Motor neuron (in vitro differentiated cells): ENCODE measurements at regions not wholly inside any gene's neighbourhood (a gene's known extent, or its start where the extent isn't known, plus 50 kb on each side); places are given as distances from the start of the nearest gene placed in this dataset.
"Not testable (repeated sequence)": the region's sequence is repeated elsewhere in the genome, so short reads cannot be mapped to it uniquely, and the experiment has no call there.

Experiments used
- ATAC-seq, 8 experiments: fragments of 200-7000 bp; cut with Tn5 transposase; replicated peaks in 6 of 8; 2 replicates each; pipeline ENCODE4 v1.8.0; 2021; ENCODE audit warnings: mild to moderate bottlenecking in 8 of 8, moderate library complexity in 8 of 8
- H3K27ac ChIP-seq, 2 donors: fragments of 250-450 bp; sonication (Bioruptor Pico); 2 replicates each; pipeline ENCODE4 v1.9.0; 2021; ENCODE audit warnings: antibody characterized with exemption in 2 of 2, mild to moderate bottlenecking in 2 of 2, moderate library complexity in 1 of 2
- H3K4me1 ChIP-seq, 2 donors: fragments of 250-450 bp; sonication (Bioruptor Pico); replicated peaks in 1 of 2; 2 replicates each; pipeline ENCODE4 v1.6.1; 2021; ENCODE audit warnings: antibody characterized with exemption in 2 of 2, mild to moderate bottlenecking in 2 of 2, moderate library complexity in 1 of 2
- H3K4me3 ChIP-seq, 5 donors: fragments of 250-450 bp; sonication (Bioruptor Pico); 2 replicates each; pipeline ENCODE4 v1.9.0; 2021; ENCODE audit warnings: antibody characterized with exemption in 5 of 5, mild to moderate bottlenecking in 5 of 5, moderate library complexity in 4 of 5
- WGBS, 10 experiments: fragments of 450-650 bp; shearing (Covaris generic); methylation state at CpG; one replicate each; pipeline ENCODE4 v1.0.0; 2022; 5-methylcytosine and 5-hydroxymethylcytosine counted together
- in situ Hi-C, 9 experiments: fragments of 400-800 bp; cut with MboI; loops; one replicate each; pipeline ENCODE4 v1.15.0; 2021; ENCODE audit warnings: low sequenced_read_pairs in 9 of 9, low pct_unique_long_range_greater_than_20kb in 2 of 9; ENCODE audit not compliant: unreplicated experiment in 9 of 9

DNA sequence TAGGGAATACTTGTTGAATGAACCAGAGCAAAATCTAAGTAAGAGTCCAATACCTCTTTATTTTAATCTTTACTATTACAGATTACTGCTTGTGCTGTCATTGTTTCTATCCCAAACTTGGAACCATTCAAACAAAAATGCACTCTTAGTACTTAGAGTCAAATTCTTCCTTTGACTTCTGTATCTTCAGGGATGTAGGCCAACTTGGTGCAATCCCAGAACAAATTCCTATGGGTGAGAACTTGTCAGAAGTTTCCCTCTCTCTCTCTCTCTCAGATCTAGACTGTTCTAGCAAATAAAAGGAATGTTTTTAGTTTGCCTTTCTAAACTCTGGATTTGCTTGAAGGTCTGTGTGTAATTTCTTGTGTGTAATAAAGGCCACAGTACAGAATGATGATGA, 329.0 kb upstream of the TMTC4 start:
- no peak for ATAC-seq
- Histone ChIP-seq H3K27ac (no peak overlapping the region), H3K4me3 (no peak overlapping the region), H3K4me1 (no peaks in the 10 kb centered on the region)
- in situ Hi-C loops = no loop called here

DNA sequence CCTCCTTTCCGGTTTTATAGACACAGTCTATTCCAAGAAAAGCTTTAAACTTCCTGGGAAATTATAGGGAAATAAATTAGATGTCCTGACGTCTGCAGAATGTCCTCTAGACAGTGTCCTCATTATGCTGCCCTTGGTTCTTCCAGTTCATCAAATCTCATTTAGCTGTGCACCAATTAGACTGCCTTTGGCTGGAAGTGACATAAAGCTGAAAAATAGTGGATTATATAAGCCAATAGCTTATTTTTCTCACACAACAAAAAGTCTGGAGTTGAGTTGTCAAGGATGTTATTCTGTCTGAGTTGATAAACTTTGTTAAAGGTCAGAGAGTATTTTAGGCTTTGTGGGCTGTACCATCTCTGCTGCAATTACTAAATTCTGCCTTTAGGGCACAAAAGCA, 314.8 kb upstream of the TMTC4 start:
- Histone ChIP-seq H3K4me3 (no peak overlapping the region), H3K4me1 (no peaks in the 10 kb centered on the region), H3K27ac (no peak overlapping the region)
- peak in 4 of 8 experiments; percentile 52 to 88 (median 74) for ATAC-seq
- WGBS, 10 experiments = 0 to 47% (median 0%) methylated on average over 1 to 2 of the region's 2 CpGs; no CpG with 5 or more reads in 1 of the 10 experiments
- in situ Hi-C loops = no loop called here

DNA sequence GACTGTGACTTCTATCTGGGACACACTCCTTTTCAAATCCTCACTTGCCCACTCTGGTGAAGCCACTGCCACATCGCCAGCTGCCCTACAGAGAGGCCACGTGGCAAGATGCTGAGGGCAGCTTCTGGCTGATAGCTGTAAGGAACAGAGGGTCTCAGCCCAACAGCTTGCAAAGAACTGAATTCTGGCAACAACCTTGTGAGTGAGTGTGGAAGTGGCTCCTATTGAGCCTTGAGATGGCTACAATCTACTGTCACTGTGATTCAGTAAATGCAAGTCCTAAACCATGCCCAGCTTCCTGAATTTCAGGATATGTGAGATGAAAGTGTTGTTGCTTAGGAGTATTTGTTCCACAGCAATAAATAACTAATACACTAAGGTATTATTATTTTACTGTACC, 314.3 kb upstream of the TMTC4 start:
- in situ Hi-C loops = no loop called here
- 40 to 93% (median 86%) methylated on average over 1 to 2 of the region's 2 CpGs; no CpG with 5 or more reads in 7 of the 10 experiments for WGBS, 10 experiments
- no peak for ATAC-seq
- Histone ChIP-seq H3K4me3 (no peak overlapping the region), H3K27ac (no peak overlapping the region), H3K4me1 (peaks cover 0 to 3% of the 10 kb centered on the region in 2 donors)

DNA sequence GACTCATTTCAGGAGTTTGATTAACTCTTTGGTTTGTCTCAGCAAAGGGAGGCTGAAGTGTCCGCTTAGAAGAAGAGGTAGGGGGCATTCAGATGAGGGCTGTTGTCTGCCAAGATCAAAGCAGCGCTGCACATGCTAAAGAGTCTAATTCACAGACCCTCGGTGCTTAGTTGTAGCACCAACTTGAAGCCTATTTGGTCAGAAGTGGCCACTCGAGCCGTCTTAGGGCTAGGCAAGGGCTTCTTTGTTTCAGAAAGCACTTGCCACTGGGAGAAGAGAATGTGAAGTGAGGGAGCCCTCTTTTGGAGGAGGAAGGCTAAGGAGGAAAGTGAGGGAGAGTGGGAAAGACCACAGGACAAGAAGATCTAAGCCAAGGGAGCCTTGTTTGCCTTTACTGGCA, 313.4 kb upstream of the TMTC4 start:
- 0 to 50% (median 15%) methylated on average over 1 to 5 of the region's 5 CpGs; no CpG with 5 or more reads in 2 of the 10 experiments for WGBS, 10 experiments
- no peak overlapping the region for H3K4me3 ChIP-seq
- no peak overlapping the region for H3K27ac ChIP-seq
- in situ Hi-C loops = no loop called here
- H3K4me1 ChIP-seq = peaks cover 0 to 5% of the 10 kb centered on the region in 2 donors
- ATAC-seq = peak in 3 of 8 experiments; percentile 20 to 47 (median 28)

DNA sequence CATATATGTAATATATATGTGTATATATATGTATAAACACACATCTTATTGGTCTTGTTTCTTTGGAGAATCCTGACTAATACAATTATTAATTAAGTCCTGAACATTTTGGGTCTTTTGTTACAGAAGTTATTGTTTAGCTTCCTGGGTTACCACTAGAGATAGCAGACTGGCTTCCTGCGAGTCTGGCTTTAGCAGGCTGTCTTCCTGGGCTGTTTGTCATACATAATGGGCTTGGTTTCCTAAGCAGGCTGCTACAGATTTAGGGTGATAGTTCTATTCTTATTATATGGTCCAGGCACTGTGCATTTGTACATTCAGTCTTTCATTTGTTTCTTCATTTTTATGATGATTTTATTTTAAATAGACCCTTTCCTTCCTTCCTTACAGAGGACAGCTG, 312.0 kb upstream of the TMTC4 start:
- no peak for ATAC-seq
- WGBS, 10 experiments = 0 to 100% (median 80%) methylated on average over 1 of the region's 1 CpG; no CpG with 5 or more reads in 5 of the 10 experiments
- in situ Hi-C loops = no loop called here
- H3K4me1 ChIP-seq = peaks cover 0 to 5% of the 10 kb centered on the region in 2 donors
- H3K4me3 ChIP-seq = no peak overlapping the region
- no peak overlapping the region for H3K27ac ChIP-seq

DNA sequence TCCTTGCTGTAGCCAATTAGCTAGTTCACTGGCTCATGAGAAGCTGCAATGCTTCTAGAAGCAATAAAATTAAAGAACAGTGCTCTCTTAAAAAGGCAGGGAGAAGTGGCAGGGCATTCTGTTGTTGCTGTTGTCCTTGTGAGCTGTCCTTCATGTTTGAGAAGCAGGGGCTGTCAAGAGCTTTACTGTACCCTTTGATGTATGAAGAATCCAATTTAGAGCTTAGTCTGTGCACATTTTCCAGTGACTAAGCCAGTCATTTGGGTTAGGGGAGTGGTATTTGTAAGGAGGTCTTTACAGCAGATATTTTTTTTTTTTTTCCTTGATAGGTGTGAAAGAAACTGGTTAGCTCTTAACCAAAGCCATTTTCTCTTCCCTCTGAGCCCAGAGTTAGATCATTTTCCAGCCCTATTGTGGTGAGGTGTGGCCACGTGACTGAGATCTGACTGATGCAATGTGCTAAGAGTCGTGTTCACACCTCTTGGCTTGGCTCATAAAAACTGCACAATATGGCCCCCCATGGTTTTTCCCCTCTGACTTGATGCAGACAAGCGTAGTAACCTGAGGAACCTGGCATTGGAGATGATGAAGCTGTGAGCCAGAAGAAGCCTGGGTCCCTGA, 309.6 kb upstream of the TMTC4 start:
- ATAC-seq = peak in 3 of 8 experiments; percentile 34 to 54 (median 36)
- in situ Hi-C loops = no loop called here
- 0 to 91% (median 20%) methylated on average over 1 to 3 of the region's 3 CpGs; no CpG with 5 or more reads in 3 of the 10 experiments for WGBS, 10 experiments
- peaks cover 0 to 5% of the 10 kb centered on the region in 2 donors for H3K4me1 ChIP-seq
- no peak overlapping the region for H3K27ac ChIP-seq
- H3K4me3 ChIP-seq = no peak overlapping the region

DNA sequence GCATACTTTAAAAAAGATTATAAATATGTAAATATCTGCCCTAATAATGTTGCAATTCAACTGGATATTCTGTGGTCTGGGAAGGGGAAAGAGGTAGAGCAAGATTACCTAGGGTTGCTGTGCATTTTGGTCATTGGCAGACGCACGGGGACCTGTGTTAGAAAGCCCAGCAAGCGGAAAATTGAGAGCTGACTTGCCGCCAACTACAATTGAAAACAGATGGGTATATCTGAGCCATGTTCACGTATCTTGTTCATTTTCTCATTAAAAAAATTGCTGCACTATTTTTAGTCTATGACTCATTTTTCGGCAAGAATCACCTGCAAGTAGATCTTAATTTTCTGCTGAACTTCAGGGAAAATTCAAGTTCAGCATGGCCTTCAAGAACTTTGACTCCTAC, 308.5 kb upstream of the TMTC4 start:
- no peak for ATAC-seq
- WGBS, 10 experiments = 3 to 94% (median 88%) methylated on average over 1 to 6 of the region's 6 CpGs; no CpG with 5 or more reads in 1 of the 10 experiments
- Histone ChIP-seq H3K27ac (no peak overlapping the region), H3K4me3 (no peak overlapping the region), H3K4me1 (peaks cover 0 to 5% of the 10 kb centered on the region in 2 donors)
- in situ Hi-C loops = no loop called here

DNA sequence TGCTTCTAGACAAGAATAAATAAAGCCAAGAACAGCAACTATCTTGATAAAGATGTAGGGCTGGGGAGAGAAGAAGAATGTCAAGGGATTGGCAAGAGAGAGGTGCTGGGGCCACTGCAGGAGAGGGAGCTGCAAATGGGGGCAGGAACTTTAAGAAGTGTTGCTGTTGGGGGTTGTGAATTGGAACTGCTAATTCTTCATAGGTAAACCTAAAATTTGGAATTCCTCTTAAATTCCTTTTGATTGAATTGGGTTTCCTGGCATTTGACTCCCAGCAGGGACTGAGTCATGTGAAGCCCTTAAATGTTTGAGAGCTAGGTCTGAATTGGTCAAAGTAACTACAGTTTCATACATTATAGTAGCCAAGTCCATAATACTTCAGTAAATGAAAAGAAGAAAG, 305.6 kb upstream of the TMTC4 start:
- H3K4me3 ChIP-seq = no peak overlapping the region
- peaks cover 0 to 5% of the 10 kb centered on the region in 2 donors for H3K4me1 ChIP-seq
- H3K27ac ChIP-seq = no peak overlapping the region
- in situ Hi-C loops = no loop called here
- no peak for ATAC-seq

DNA sequence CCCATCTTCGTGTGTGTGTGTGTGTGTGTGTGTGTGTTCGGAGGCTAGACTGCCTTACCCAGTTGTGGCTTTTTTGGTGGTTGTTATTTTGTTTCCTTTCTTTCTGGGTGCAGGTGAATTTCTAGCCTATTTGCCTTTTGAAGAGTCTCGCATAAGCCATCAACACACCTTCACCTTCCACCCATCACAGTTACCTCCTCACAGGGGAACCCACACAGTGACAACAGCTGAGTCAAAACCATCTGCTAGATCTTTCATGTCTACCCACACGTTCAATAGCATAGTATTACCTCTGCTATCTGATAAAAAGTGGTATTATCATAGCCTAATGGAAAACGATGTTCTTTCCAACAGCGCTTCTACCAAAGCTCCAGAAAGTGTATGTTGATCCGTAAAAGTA, 303.2 kb upstream of the TMTC4 start:
- ATAC-seq = no peak
- Histone ChIP-seq H3K4me1 (no peaks in the 10 kb centered on the region), H3K4me3 (no peak overlapping the region), H3K27ac (no peak overlapping the region)
- in situ Hi-C loops = no loop called here
- WGBS, 10 experiments = 40 to 95% (median 64%) methylated on average over 3 to 7 of the region's 7 CpGs; no CpG with 5 or more reads in 4 of the 10 experiments

DNA sequence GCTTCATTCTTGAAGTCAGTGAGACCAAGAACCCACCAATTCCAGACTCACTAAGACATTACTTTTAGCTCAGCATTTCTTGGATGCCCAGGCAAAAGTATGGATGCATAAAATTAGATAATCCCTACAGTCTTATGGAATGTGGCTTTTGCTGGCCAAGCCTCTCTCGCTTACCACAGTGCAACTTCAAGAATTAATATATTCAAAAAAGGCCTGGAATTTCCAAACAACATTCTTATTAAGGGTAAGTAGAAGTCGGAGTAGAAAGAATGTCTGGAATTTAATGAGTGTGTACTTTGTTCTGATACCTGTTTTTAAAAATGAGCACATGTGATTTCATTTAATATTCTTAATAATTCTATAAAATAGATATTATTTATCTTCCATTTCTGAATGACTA, 302.4 kb upstream of the TMTC4 start:
- H3K4me1 ChIP-seq = no peaks in the 10 kb centered on the region
- in situ Hi-C loops = no loop called here
- WGBS, 10 experiments = 14 to 100% (median 88%) methylated on average over 1 to 2 of the region's 2 CpGs; no CpG with 5 or more reads in 2 of the 10 experiments
- no peak overlapping the region for H3K27ac ChIP-seq
- no peak overlapping the region for H3K4me3 ChIP-seq
- ATAC-seq = no peak

DNA sequence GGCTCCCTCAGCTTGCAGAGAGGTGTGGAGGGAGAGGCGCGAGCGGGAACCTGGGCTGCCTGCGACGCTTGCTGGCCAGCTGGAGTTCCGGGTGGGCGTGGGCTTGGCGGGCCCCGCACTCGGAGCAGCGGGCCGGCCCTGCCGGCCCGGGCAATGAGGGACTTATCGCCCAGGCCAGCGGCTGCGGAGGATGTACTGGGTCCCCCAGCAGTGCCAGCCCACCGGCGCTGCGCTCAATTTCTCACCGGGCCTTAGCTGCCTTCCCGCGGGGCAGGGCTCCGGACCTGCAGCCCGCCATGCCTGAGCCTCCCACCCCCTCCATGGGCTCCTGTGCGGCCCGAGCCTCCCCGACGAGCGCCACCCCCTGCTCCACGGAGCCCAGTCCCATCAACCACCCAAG, 301.1 kb upstream of the TMTC4 start:
- no CpG with 5 or more reads among the region's 31 CpGs for WGBS, 10 experiments
- H3K4me1 ChIP-seq, ATAC-seq, in situ Hi-C loops, H3K27ac ChIP-seq, H3K4me3 ChIP-seq: not testable (repeated sequence)

DNA sequence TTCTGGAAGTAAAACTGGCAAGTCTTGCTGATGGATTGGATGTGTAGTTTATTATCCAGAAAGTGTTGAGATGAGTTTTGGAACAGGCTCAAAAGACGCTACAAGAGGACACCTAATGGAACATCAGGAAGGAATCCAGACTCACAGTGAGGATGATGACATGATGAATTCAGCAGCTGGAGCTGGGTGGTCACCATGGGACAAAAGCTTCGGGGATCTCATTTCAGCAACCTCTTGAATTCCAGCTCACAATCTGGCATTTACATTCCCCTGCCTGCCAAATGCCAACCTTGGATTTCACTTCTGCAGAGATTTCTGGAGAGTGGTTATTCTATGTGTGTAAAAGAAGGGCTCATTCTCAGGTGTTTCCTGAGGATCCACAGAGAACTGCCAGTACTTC, 288.0 kb upstream of the TMTC4 start:
- no peak overlapping the region for H3K27ac ChIP-seq
- WGBS, 10 experiments = 6 to 100% (median 40%) methylated on average over 1 to 2 of the region's 2 CpGs; no CpG with 5 or more reads in 6 of the 10 experiments
- peaks cover 0 to 3% of the 10 kb centered on the region in 2 donors for H3K4me1 ChIP-seq
- in situ Hi-C loops = no loop called here
- ATAC-seq = no peak
- H3K4me3 ChIP-seq = no peak overlapping the region

DNA sequence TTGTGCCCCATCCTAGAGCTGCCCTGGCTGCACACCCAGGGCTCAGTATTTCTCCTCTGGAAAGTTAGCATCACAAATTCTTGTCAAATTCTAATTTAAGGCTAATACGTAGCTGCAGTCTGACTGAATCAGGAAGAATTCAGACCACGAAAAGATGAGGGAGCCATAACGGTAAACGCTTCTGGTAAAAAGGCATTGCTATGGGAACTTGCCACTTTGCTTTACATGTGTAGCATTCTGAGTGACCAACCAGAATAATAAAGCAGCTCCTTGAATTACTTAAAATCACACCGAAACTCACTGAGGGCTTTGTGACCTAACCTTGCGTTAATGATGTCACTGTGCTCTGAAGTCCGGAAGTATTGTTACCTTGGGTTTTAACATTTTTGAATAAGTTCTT, 286.6 kb upstream of the TMTC4 start:
- in situ Hi-C loops = no loop called here
- 29 to 96% (median 63%) methylated on average over 1 to 7 of the region's 7 CpGs for WGBS, 10 experiments
- Histone ChIP-seq H3K27ac (no peak overlapping the region), H3K4me3 (no peak overlapping the region), H3K4me1 (peaks cover 0 to 3% of the 10 kb centered on the region in 2 donors)
- peak in 1 of 8 experiments; percentile 40 for ATAC-seq

DNA sequence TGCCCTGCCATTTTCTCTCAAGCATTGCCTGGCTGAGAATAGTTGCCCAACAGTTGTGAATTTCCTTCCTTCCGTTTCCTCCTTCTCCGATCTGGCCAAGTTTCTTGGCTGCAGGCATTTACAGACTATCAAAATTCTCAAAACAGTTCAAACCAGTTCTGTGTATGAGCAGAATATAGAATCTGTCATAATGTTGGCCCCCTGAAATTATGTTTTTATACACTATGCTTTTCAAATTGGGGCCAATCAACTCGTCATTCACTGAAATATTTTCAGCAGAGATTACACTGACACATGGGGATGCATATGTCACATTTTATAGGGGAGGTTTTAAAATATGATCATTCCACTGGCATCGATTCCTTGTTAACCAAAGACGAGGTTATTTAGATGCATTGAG, 284.2 kb upstream of the TMTC4 start:
- 0 to 100% (median 88%) methylated on average over 1 to 5 of the region's 5 CpGs; no CpG with 5 or more reads in 1 of the 10 experiments for WGBS, 10 experiments
- Histone ChIP-seq H3K4me1 (peaks cover 3% of the 10 kb centered on the region in 2 donors), H3K4me3 (no peak overlapping the region), H3K27ac (no peak overlapping the region)
- no peak for ATAC-seq
- in situ Hi-C loops = no loop called here
